ENCODE measurements at regions not wholly inside any gene's neighbourhood (a gene's known extent, or its start where the extent isn't known, plus 50 kb on each side); places are given as distances from the start of the nearest gene placed in this dataset.
"Not testable (repeated sequence)": the region's sequence is repeated elsewhere in the genome, so short reads cannot be mapped to it uniquely, and the experiment has no call there.

DNA sequence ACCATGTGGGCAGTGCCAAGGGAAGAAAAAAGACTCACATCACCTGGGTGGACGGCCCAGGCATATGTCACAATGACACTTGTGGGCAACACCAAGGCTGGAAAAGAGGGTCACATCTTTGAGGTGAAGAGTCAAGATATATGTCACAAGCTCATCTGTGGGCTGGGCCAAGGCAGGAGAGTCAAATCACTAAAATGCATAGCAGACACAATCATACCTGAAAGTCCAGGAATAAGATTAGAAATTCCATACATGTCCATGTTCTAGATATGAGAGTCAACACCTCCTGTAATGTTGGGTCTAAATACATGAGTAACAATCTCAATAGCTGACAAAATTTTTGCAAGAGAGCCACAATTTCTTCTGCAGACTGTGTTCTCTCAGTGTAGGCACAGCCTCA is 145.0 kb downstream of the ZNF675 start:
- CTCF ChIA-PET: no interaction called here

DNA sequence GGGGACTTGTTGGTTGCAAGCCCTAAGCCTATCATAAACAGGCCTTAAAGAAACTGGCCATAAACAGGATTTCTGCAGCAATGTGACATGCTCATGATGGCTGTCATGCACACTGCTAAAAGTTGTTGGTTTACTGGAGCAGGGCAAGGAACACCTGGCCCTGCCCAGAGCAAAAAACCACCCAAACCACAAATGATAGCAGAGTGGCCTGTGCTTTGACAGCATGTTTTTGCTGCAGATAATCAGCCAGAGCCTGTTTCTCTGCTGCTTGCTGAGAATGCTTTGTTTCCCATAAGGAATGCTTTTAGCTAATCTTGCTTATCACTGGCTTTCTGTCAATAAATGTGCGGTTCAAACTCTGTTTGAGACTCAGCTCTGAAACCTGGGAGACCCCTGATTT is 144.9 kb upstream of the ZNF91 start:
- H3K27ac Mint-ChIP-seq (ENCODE audit: unreplicated experiment); CTCF ChIA-PET: not testable (repeated sequence)

More for the DNA sequence above, 145.0 kb downstream of the ZNF675 start:
- BruUV-seq (replicated peaks): no TSS peak
- TF ChIP-seq, protein P1, sequence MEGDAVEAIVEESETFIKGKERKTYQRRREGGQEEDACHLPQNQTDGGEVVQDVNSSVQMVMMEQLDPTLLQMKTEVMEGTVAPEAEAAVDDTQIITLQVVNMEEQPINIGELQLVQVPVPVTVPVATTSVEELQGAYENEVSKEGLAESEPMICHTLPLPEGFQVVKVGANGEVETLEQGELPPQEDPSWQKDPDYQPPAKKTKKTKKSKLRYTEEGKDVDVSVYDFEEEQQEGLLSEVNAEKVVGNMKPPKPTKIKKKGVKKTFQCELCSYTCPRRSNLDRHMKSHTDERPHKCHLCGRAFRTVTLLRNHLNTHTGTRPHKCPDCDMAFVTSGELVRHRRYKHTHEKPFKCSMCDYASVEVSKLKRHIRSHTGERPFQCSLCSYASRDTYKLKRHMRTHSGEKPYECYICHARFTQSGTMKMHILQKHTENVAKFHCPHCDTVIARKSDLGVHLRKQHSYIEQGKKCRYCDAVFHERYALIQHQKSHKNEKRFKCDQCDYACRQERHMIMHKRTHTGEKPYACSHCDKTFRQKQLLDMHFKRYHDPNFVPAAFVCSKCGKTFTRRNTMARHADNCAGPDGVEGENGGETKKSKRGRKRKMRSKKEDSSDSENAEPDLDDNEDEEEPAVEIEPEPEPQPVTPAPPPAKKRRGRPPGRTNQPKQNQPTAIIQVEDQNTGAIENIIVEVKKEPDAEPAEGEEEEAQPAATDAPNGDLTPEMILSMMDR (IDR thresholded peaks at IDR 0.05; ENCODE audit: unreplicated experiment): no peak
- H3K27ac Mint-ChIP-seq (ENCODE audit: unreplicated experiment): no peak overlapping the region
- intact Hi-C loops (cut with micrococcal nuclease; ENCODE audit: unreplicated experiment): no loop called here
- H3K9me3 Mint-ChIP-seq (ENCODE audit: low read depth, unreplicated experiment): peaks cover 13% of the 10 kb centered on the region
- no peaks in the 10 kb centered on the region for H3K4me1 Mint-ChIP-seq (ENCODE audit: low read depth, unreplicated experiment)
- no peak overlapping the region for H3K4me3 Mint-ChIP-seq (ENCODE audit: low read depth, unreplicated experiment)
- no peak for DNase-seq
- H3K36me3 Mint-ChIP-seq (ENCODE audit: insufficient read depth, unreplicated experiment): no peaks in the 10 kb centered on the region
- no peaks in the 10 kb centered on the region for H3K27me3 Mint-ChIP-seq (ENCODE audit: unreplicated experiment)

DNA sequence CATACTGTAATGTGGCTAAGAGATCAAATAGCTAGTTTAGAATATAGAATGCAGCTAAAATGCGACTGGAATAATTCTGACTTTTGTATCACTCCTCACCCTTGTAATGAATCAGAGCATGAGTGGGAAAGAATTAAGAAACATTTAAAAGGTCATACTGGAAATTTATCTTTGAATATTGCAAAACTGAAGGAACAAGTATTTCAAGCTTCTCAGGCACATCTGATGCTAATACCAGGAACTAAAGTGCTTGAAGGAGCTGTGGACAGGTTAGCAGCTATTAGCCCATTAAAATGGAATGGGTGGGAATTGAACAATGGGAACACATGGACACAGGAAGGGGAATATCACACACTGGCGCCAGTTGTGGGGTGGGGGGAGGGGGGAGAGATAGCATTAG is 144.2 kb upstream of the ZNF91 start:
- no peak overlapping the region for H3K4me3 Mint-ChIP-seq (ENCODE audit: low read depth, unreplicated experiment)
- CTCF ChIA-PET: no interaction called here

More for the DNA sequence above, 144.9 kb upstream of the ZNF91 start:
- H3K9me3 Mint-ChIP-seq (ENCODE audit: low read depth, unreplicated experiment): peaks cover 18% of the 10 kb centered on the region
- DNase-seq; H3K4me3 Mint-ChIP-seq (ENCODE audit: low read depth, unreplicated experiment); H3K4me1 Mint-ChIP-seq (ENCODE audit: low read depth, unreplicated experiment); H3K36me3 Mint-ChIP-seq (ENCODE audit: insufficient read depth, unreplicated experiment); BruUV-seq (replicated peaks); intact Hi-C loops (cut with micrococcal nuclease; ENCODE audit: unreplicated experiment); H3K27me3 Mint-ChIP-seq (ENCODE audit: unreplicated experiment): not testable (repeated sequence)

DNA sequence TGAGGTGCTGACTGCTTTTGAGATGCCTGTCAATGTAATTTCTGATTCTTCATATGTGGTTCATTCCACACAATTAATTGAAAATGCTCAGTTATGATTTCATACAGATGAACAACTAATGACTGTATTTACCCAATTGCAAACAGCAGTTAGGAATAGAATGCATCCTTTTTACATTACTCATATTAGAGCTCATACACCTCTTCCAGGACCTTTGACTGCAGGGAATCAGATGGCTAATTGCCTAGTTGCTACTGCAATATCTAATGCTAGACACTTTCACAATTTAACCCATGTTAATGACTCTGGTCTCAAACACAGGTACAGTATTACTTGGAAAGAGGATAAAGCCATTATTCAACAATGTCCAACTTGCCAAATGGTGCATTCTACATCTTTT is 141.9 kb upstream of the ZNF91 start:
- DNase-seq; CTCF ChIA-PET; H3K36me3 Mint-ChIP-seq (ENCODE audit: insufficient read depth, unreplicated experiment); intact Hi-C loops (cut with micrococcal nuclease; ENCODE audit: unreplicated experiment); H3K4me3 Mint-ChIP-seq (ENCODE audit: low read depth, unreplicated experiment); H3K4me1 Mint-ChIP-seq (ENCODE audit: low read depth, unreplicated experiment); H3K27me3 Mint-ChIP-seq (ENCODE audit: unreplicated experiment); H3K27ac Mint-ChIP-seq (ENCODE audit: unreplicated experiment); BruUV-seq (replicated peaks): not testable (repeated sequence)
- H3K9me3 Mint-ChIP-seq (ENCODE audit: low read depth, unreplicated experiment): peaks cover 14% of the 10 kb centered on the region

More for the DNA sequence above, 144.2 kb upstream of the ZNF91 start:
- Mint-ChIP-seq H3K27me3 (ENCODE audit: unreplicated experiment) (no peaks in the 10 kb centered on the region), H3K36me3 (ENCODE audit: insufficient read depth, unreplicated experiment) (no peaks in the 10 kb centered on the region), H3K27ac (ENCODE audit: unreplicated experiment) (no peak overlapping the region), H3K9me3 (ENCODE audit: low read depth, unreplicated experiment) (peaks cover 15% of the 10 kb centered on the region), H3K4me1 (ENCODE audit: low read depth, unreplicated experiment) (no peaks in the 10 kb centered on the region)
- DNase-seq: no peak
- intact Hi-C loops (cut with micrococcal nuclease; ENCODE audit: unreplicated experiment): no loop called here
- TF ChIP-seq, protein P1 (IDR thresholded peaks at IDR 0.05; ENCODE audit: unreplicated experiment): no peak
- no TSS peak for BruUV-seq (replicated peaks)

DNA sequence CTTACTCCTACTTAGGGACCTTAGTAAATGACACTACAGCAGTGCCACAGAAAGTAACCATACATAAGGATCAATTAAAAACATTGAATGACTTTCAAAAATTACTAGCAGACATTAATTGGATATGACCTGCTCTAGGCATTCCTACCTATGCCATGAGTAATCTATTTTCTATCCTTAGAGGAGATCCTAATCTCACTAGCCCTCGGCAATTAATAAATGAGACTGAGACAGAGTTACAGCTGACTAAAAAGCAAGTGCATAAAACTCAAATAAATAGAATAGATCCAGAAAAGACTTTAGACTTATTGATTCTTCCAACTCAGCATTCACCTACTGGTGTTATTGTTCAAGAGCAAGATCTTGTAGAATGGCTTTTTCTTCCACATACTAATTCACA is 141.1 kb upstream of the ZNF91 start:
- H3K27ac Mint-ChIP-seq (ENCODE audit: unreplicated experiment); BruUV-seq (replicated peaks); DNase-seq; CTCF ChIA-PET; H3K27me3 Mint-ChIP-seq (ENCODE audit: unreplicated experiment); H3K4me1 Mint-ChIP-seq (ENCODE audit: low read depth, unreplicated experiment); H3K36me3 Mint-ChIP-seq (ENCODE audit: insufficient read depth, unreplicated experiment); H3K9me3 Mint-ChIP-seq (ENCODE audit: low read depth, unreplicated experiment); intact Hi-C loops (cut with micrococcal nuclease; ENCODE audit: unreplicated experiment); H3K4me3 Mint-ChIP-seq (ENCODE audit: low read depth, unreplicated experiment): not testable (repeated sequence)

DNA sequence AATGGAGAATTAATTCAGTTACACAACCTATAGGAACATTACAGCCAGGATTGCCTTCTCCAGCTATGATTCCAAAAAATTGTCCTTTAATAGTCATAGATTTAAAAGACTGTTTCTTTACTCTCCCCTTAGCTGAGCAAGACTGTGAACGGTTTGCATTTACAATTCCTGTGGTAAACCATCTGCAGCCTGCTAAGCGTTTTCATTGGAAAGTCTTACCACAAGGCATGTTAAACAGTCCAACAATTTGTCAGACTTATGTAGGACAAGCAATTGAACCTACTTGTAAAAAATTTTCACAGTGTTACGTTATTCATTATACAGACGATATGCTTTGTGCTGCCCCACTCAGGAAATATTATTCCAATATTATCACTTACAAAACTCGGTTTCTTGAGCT is 140.6 kb upstream of the ZNF91 start:
- intact Hi-C loops (cut with micrococcal nuclease; ENCODE audit: unreplicated experiment); BruUV-seq (replicated peaks); DNase-seq; H3K4me3 Mint-ChIP-seq (ENCODE audit: low read depth, unreplicated experiment); H3K9me3 Mint-ChIP-seq (ENCODE audit: low read depth, unreplicated experiment); H3K4me1 Mint-ChIP-seq (ENCODE audit: low read depth, unreplicated experiment); H3K27ac Mint-ChIP-seq (ENCODE audit: unreplicated experiment); H3K36me3 Mint-ChIP-seq (ENCODE audit: insufficient read depth, unreplicated experiment); CTCF ChIA-PET; H3K27me3 Mint-ChIP-seq (ENCODE audit: unreplicated experiment): not testable (repeated sequence)

DNA sequence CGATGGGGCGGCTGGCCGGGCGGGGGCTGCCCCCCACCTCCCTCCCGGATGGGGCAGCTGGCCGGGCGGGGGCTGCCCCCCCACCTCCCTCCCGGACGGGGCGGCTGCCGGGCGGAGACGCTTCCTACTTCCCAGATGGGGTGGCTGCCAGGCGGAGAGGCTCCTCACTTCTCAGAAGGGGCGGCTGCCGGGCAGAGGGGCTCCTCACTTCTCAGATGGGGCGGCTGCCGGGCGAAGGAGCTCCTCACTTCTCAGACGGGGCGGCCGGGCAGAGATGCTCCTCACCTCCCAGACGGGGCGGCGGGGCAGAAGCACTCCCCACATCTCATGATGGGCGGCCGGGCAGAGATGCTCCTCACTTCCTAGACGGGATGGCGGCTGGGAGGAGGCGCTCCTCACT is 138.2 kb upstream of the ZNF91 start:
- peaks cover 13% of the 10 kb centered on the region for H3K9me3 Mint-ChIP-seq (ENCODE audit: low read depth, unreplicated experiment)
- H3K27ac Mint-ChIP-seq (ENCODE audit: unreplicated experiment); CTCF ChIA-PET; H3K4me3 Mint-ChIP-seq (ENCODE audit: low read depth, unreplicated experiment); BruUV-seq (replicated peaks); DNase-seq; H3K36me3 Mint-ChIP-seq (ENCODE audit: insufficient read depth, unreplicated experiment); H3K4me1 Mint-ChIP-seq (ENCODE audit: low read depth, unreplicated experiment); intact Hi-C loops (cut with micrococcal nuclease; ENCODE audit: unreplicated experiment); H3K27me3 Mint-ChIP-seq (ENCODE audit: unreplicated experiment): not testable (repeated sequence)
